Astrocyte of the cerebellum (primary cell): ENCODE measurements at regions not wholly inside any gene's neighbourhood (a gene's known extent, or its start where the extent isn't known, plus 50 kb on each side); places are given as distances from the start of the nearest gene placed in this dataset.
A peak's percentile ranks its signal among the peaks of the same experiment; 100 is the strongest.

Source experiments
- DNase-seq: peaks from one replicate; pipeline ENCODE4 v3.0.0-alpha.2; 2011; ENCODE audit warnings: low read depth
- H3K4me3 ChIP-seq: 2 replicates; pipeline ENCODE4 v1.5.1; 2011; ENCODE audit warnings: mild to moderate bottlenecking, low read depth, low read length, moderate library complexity
- in situ Hi-C: cut with HindIII; loops from 2 replicates; pipeline ENCODE4 v1.10.0; 2017; ENCODE audit warnings: low sequenced_read_pairs
- TF ChIP-seq, protein P1 (sequence below): IDR thresholded peaks from 2 replicates; pipeline ENCODE4 v1.5.1; 2012; ENCODE audit warnings: low read length, low read depth, moderate library complexity, mild to moderate bottlenecking; ENCODE audit errors: missing control alignments

DNA sequence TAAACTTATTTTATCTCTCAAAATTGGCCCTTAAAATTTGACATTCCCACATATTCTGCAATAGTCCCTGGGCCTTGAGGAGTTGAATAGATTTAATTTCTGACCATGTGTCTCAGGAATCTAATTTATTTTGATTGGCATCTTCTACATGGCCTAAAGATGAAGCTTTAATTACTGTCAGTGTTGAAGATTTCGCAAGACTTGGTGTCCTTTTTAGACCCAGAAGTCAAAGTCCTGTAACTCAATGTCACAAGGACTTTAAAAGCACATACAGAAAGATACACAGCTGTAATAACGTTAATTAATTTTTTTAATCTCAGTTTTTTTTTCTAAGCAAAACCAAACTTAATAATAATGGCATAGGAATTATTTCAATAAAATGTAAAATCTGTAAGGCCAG, 163.9 kb downstream of the SUCNR1 start:
- in situ Hi-C loops = no loop called here
- DNase-seq = no peak
- no peak overlapping the region for H3K4me3 ChIP-seq
- TF ChIP-seq, protein P1, sequence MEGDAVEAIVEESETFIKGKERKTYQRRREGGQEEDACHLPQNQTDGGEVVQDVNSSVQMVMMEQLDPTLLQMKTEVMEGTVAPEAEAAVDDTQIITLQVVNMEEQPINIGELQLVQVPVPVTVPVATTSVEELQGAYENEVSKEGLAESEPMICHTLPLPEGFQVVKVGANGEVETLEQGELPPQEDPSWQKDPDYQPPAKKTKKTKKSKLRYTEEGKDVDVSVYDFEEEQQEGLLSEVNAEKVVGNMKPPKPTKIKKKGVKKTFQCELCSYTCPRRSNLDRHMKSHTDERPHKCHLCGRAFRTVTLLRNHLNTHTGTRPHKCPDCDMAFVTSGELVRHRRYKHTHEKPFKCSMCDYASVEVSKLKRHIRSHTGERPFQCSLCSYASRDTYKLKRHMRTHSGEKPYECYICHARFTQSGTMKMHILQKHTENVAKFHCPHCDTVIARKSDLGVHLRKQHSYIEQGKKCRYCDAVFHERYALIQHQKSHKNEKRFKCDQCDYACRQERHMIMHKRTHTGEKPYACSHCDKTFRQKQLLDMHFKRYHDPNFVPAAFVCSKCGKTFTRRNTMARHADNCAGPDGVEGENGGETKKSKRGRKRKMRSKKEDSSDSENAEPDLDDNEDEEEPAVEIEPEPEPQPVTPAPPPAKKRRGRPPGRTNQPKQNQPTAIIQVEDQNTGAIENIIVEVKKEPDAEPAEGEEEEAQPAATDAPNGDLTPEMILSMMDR = no peak

DNA sequence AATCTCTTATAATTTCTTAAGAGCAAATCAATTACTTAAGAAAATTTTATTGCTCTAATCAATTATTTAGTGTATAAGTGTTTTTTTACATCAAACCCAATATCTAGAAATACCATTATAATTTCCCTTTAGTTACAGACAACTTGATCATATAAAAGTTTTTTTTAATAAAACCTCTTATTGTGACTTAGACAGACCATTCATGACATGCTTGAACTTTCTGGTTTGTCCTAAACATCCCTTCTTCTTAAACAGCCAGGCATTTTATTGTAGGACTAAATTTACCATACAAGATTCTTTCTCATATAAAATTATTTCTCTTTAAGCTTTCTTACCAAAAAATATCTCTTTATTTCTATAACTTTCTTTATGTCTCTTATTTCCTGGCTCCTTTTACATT, 164.5 kb downstream of the SUCNR1 start:
- in situ Hi-C loops = no loop called here

DNA sequence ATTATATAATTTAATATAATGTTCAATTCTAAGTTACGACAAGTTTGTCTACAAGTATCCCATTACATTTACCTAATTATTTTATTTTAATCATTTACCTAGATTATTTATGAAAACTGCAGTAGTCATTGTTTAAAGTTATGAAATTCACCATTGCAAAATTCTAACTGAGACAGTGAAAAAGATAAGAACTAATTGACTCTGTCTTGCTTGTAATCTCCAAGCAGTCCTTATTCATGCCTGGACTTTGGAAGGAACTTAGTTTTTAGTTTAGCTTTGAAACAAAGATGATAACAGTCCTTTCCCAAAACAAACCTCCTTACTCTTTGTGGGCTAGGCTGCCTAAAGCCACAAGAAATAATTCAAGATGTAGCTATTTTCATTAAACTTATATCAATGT, 165.0 kb downstream of the SUCNR1 start:
- in situ Hi-C loops = no loop called here
- no peak overlapping the region for H3K4me3 ChIP-seq
- TF ChIP-seq, protein P1 = no peak
- DNase-seq = no peak

More for the DNA sequence above, 164.5 kb downstream of the SUCNR1 start:
- TF ChIP-seq, protein P1 = no peak
- no peak overlapping the region for H3K4me3 ChIP-seq
- no peak for DNase-seq

DNA sequence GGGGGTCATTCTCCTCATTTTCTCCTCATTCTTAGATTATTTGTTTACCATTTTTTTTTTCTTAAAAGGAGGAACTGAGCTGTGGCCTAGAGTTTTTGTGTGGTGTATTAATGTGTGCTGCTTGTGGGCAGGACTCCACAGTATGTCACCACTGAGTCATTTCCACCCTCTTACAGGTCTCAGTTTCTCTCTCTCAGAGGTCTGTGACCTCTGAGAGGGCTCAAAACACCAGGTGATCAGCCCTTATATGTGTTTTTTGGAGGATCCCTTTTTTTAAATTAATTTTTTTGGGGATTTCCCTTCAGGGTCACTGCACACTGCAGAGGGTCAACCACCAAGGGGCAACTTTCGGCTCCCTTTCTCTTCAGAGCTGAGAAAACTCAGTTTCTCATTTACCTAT, 166.4 kb downstream of the SUCNR1 start:
- no peak for DNase-seq
- TF ChIP-seq, protein P1 = no peak
- H3K4me3 ChIP-seq = no peak overlapping the region
- in situ Hi-C loops = no loop called here

DNA sequence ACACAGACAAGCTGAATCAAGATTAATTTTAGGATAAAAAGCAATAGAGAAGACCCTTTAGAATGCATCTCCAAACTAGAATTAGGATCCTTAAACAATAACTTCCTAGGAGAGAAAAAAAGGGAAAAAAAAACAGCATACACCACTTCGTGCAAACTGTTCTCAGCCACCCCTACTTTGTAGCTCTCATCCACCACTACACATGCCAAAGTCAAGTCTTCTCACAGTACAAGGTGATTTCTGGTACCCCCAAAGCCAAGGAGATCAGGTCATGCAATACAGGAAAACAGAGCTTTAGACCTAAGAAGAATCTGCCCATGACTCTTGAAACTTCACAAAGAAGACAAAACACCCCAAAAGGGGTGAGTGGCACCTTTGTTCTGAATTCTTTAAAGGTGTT, 166.9 kb downstream of the SUCNR1 start:
- in situ Hi-C loops = no loop called here
- H3K4me3 ChIP-seq = no peak overlapping the region
- DNase-seq = no peak
- TF ChIP-seq, protein P1 = no peak

DNA sequence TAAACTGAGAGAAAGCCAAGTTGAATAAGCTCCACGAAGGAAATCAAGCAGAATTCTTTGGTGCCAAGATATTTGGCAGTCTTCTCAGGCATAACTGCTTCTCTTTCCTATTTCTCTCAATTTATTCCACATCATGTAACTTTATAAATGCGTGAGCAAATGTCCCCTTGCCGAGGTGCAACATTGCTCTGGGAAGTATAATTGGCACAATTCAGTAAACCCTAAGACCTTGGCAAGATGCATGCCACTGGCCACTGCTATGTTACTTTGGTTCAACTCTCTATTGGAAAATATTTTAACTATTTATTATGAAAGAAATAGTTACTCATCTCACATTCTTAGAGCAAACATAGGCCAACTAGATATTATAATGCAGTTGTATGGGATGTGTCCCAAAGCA, 170.2 kb downstream of the SUCNR1 start:
- TF ChIP-seq, protein P1 = no peak
- DNase-seq = peak; percentile 36
- in situ Hi-C loops = no loop called here
- H3K4me3 ChIP-seq = no peak overlapping the region

DNA sequence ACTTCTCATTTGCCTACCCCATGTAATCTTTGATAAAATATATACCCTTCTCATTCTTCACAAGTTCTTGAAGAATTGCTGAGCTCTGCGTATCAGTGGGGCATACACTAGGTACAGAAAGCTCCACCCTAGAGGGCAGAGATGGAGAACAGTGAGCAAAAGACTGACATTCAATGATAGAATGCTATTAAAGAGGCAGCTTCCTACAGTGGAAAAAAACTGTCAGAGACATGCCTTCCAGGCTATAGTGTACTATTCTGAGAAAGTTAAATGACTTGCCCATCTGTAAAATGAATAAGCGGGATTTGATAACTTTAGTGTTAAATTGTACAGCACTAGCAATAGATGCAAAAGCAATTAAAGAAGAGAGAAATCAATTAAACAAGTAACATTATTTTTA, 172.8 kb downstream of the SUCNR1 start:
- no peak overlapping the region for H3K4me3 ChIP-seq
- in situ Hi-C loops = no loop called here
- TF ChIP-seq, protein P1 = no peak
- no peak for DNase-seq
